Transverse colon (tissue), 4 donors: ENCODE measurements at regions not wholly inside any gene's neighbourhood (a gene's known extent, or its start where the extent isn't known, plus 50 kb on each side); places are given as distances from the start of the nearest gene placed in this dataset.

Experiments used
- DNase-seq: peaks from one replicate; pipeline ENCODE4 v3.0.0-alpha.2; 2019
- H3K27ac ChIP-seq, 4 donors: fragments of 200-600 bp; sonication (generic); 2 replicates each; pipeline ENCODE4 v1.5.1; 2016 to 2018; ENCODE audit warnings: inconsistent platforms in 4 of 4
- H3K27me3 ChIP-seq: fragments of 200-600 bp; sonication (generic); 2 replicates; pipeline ENCODE4 v1.5.1; 2017; ENCODE audit warnings: inconsistent platforms
- H3K36me3 ChIP-seq, 4 donors: fragments of 200-600 bp; sonication (generic); 2 replicates each; pipeline ENCODE4 v1.5.1; 2017 to 2019; ENCODE audit warnings: inconsistent platforms in 4 of 4
- H3K4me1 ChIP-seq, 4 donors: fragments of 200-600 bp; sonication (generic); 2 replicates each; pipeline ENCODE4 v1.5.1; 2017 to 2020; ENCODE audit warnings: inconsistent platforms in 4 of 4
- H3K4me3 ChIP-seq, 4 donors: fragments of 200-600 bp; sonication (generic); 1 replicate in 1 of 4; 2 replicates in 3 of 4; pipeline versions ENCODE4 v1.5.1 to v1.6.1; 2017 to 2019; ENCODE audit warnings: inconsistent platforms in 4 of 4
- H3K9me3 ChIP-seq, 2 donors: fragments of 200-600 bp; sonication (generic); 2 replicates each; pipeline ENCODE4 v1.5.1; 2017 to 2019; ENCODE audit warnings: inconsistent platforms in 2 of 2
- EP300 ChIP-seq: sonication (generic); formaldehyde crosslinking; IDR thresholded peaks from one replicate; pipeline ENCODE4 v1.6.1; 2017; ENCODE audit warnings: antibody characterized with exemption, low read depth
- POLR2A ChIP-seq: fragments of 450-650 bp; IDR thresholded peaks from one replicate; pipeline ENCODE4 v1.6.1; 2016; ENCODE audit warnings: antibody characterized with exemption, mild to moderate bottlenecking, moderate library complexity
- POLR2AphosphoS5 ChIP-seq, 3 donors: sonication (generic); formaldehyde crosslinking; IDR thresholded peaks; one replicate each; pipeline ENCODE4 v1.6.1; 2016; ENCODE audit warnings: antibody characterized with exemption in 3 of 3
- WGBS, 2 donors: methylation state at CpG; one replicate each; pipeline ENCODE4 v1.1.5; 2018; ENCODE audit warnings: low coverage in 1 of 2; 5-methylcytosine and 5-hydroxymethylcytosine counted together
- in situ Hi-C, 4 donors: fragments of 200-750 bp; cut with MboI; loops; one replicate each; pipeline versions ENCODE4 v1.15.0 to v1.15.1; 2017; ENCODE audit warnings: low sequenced_read_pairs in 3 of 4, low pct_ligation_motif_present in 1 of 4, low pct_unique_long_range_greater_than_20kb in 1 of 4
- intact Hi-C: fragments of 100-400 bp; cut with DNase I; formaldehyde crosslinking; loops from one replicate; pipeline ENCODE4 v1.15.1; 2023; ENCODE audit warnings: low total_unique reads
- TF ChIP-seq, protein P1 (sequence below), 5 experiments: fragments of 200-600 bp in 3 of 5; fragments of 450-650 bp in 2 of 5; sonication (generic) in 3 of 5; IDR thresholded peaks; 1 replicate in 2 of 5; 2 replicates in 3 of 5; pipeline ENCODE4 v1.5.1; 2016 to 2017; ENCODE audit warnings: antibody characterized with exemption in 5 of 5, inconsistent platforms in 3 of 5, mild to moderate bottlenecking in 2 of 5, moderate library complexity in 1 of 5

DNA sequence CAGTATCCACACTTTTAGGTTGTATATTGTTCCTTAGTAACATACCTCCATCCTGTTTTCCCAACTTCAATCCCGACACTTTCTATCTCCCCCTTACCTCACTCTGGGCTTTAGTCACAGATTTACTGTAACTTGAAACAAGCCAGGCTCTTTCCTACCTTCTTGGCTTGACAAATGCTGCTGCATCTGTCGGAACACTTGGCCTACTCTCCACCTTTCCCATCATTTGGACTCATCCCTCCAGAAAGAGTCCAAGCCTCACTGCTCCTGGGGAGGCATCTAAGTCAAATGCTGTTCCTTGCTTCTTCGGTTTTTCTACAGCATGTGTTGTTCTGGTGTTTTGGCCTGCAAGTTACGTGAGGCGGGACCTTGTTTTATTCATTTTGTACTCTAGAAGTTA is 142.4 kb downstream of the DACT1 start:
- 82 to 83% methylated on average over 2 to 5 of the region's 5 CpGs for WGBS, 2 donors

DNA sequence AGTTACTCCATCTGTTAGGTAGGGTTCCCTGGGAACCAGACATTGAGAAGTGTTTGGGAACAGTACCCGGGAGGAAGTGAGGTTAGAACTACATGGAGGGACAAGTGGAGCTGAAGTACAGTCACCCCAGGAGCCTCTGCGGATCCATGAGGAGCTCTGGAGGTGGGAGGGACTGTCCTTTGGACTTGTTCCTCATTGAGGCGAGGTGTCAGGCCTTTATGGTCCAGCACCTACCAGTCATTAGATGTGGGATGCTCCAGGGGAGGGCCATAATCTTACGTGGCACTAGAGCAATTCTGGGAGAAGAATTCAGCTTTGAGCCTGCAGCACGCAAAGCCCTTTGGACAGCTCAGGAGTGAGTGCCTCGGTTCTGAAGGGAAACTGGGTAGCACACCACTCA is 142.8 kb downstream of the DACT1 start:
- Histone ChIP-seq H3K9me3 (no peaks in the 10 kb centered on the region), H3K27me3 (no peaks in the 10 kb centered on the region), H3K4me3 (no peak overlapping the region), H3K4me1 (peaks cover 0 to 5% (median 0%) of the 10 kb centered on the region in 4 donors), H3K27ac (no peak overlapping the region), H3K36me3 (no peaks in the 10 kb centered on the region)
- intact Hi-C loops: no loop called here
- TF ChIP-seq, protein P1, sequence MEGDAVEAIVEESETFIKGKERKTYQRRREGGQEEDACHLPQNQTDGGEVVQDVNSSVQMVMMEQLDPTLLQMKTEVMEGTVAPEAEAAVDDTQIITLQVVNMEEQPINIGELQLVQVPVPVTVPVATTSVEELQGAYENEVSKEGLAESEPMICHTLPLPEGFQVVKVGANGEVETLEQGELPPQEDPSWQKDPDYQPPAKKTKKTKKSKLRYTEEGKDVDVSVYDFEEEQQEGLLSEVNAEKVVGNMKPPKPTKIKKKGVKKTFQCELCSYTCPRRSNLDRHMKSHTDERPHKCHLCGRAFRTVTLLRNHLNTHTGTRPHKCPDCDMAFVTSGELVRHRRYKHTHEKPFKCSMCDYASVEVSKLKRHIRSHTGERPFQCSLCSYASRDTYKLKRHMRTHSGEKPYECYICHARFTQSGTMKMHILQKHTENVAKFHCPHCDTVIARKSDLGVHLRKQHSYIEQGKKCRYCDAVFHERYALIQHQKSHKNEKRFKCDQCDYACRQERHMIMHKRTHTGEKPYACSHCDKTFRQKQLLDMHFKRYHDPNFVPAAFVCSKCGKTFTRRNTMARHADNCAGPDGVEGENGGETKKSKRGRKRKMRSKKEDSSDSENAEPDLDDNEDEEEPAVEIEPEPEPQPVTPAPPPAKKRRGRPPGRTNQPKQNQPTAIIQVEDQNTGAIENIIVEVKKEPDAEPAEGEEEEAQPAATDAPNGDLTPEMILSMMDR (IDR thresholded peaks at IDR 0.05): no peak
- TF ChIP-seq POLR2A (no peak), POLR2AphosphoS5 (IDR thresholded peaks at IDR 0.05) (no peak), EP300 (no peak)
- peak; percentile 37 for DNase-seq
- WGBS, 2 donors: 40 to 80% methylated on average over 1 to 6 of the region's 6 CpGs
- in situ Hi-C loops: no loop called here

More for the DNA sequence above, 142.4 kb downstream of the DACT1 start:
- TF ChIP-seq EP300 (no peak), POLR2A (no peak), POLR2AphosphoS5 (IDR thresholded peaks at IDR 0.05) (no peak)
- TF ChIP-seq, protein P1 (IDR thresholded peaks at IDR 0.05): no peak
- H3K27ac ChIP-seq: no peak overlapping the region
- H3K4me3 ChIP-seq: no peak overlapping the region
- H3K27me3 ChIP-seq: no peaks in the 10 kb centered on the region
- intact Hi-C loops: no loop called here
- in situ Hi-C loops: no loop called here
- no peaks in the 10 kb centered on the region for H3K9me3 ChIP-seq
- H3K4me1 ChIP-seq: peaks cover 0 to 5% (median 0%) of the 10 kb centered on the region in 4 donors
- DNase-seq: no peak
- H3K36me3 ChIP-seq: no peaks in the 10 kb centered on the region

DNA sequence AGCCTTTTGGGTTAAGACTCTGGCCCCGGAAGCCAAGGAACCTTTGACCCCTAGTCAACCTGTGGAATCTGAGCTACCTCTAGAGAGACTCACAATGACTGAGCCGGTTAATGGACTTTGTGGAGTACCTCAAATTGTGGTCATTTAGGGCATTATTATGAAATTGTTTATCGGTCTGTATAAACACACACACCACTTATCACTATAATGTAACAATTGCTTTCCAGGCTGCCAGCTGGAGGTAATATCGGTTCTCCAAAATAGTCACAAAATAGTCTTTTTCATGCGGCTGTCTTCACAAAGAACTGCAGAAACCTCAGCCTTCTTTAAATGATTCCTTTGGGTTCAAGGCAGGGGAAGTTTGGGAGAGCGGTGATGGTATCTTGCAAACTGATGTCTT is 144.2 kb downstream of the DACT1 start:
- TF ChIP-seq EP300 (no peak), POLR2A (no peak), POLR2AphosphoS5 (IDR thresholded peaks at IDR 0.05) (no peak)
- TF ChIP-seq, protein P1 (IDR thresholded peaks at IDR 0.05): no peak
- H3K27ac ChIP-seq: no peak overlapping the region
- intact Hi-C loops (no loop called here), in situ Hi-C loops (no loop called here)
- DNase-seq: no peak
- WGBS, 2 donors: 76 to 81% methylated on average over 5 to 6 of the region's 6 CpGs
- H3K4me3 ChIP-seq: no peak overlapping the region
- H3K36me3 ChIP-seq: no peaks in the 10 kb centered on the region
- no peaks in the 10 kb centered on the region for H3K9me3 ChIP-seq
- H3K4me1 ChIP-seq: peaks cover 0 to 5% (median 0%) of the 10 kb centered on the region in 4 donors
- H3K27me3 ChIP-seq: no peaks in the 10 kb centered on the region

DNA sequence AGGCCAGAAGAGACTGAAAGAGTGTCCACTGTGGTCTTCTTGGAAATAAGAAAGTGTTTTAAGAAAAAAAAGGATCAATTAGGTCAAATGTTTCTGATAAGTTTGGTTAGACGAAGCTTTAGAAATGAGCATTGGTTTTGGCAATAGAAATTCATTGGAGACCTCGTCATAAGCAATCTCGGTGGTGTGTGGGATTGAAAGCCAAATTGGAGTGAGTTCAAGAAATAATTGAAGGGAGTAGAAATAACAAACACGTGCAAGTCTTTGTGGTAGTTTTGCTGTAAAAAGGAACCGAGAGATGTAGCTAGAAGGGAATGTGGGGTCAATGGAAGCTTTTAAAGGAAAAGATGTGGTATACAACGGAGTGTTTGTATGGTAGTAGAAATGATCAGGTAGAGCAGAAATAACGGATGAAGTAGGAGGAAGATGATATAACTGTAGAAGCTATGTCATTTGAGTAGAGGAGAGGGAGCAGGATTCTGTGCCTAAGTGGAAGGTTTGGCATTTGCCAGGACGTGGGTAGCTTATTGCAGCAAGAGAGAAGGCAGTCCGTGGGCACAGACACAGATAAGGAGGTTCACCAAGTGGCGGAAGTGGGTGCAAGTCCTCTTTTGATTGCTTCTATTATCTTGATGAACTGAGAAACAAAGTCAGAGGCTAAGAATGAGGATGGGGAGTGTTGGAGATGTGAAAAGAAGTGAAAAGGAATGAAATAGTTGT is 146.2 kb downstream of the DACT1 start:
- no peak for TF ChIP-seq EP300
- no peak for TF ChIP-seq POLR2AphosphoS5 (IDR thresholded peaks at IDR 0.05)
- TF ChIP-seq, protein P1 (IDR thresholded peaks at IDR 0.05): no peak
- no peak for TF ChIP-seq POLR2A
- in situ Hi-C loops: no loop called here
- Histone ChIP-seq H3K4me1 (peaks cover 0 to 5% (median 0%) of the 10 kb centered on the region in 4 donors), H3K27me3 (no peaks in the 10 kb centered on the region), H3K27ac (no peak overlapping the region), H3K36me3 (no peaks in the 10 kb centered on the region), H3K9me3 (no peaks in the 10 kb centered on the region), H3K4me3 (no peak overlapping the region)
- WGBS, 2 donors: 72 to 76% methylated on average over 10 of the region's 10 CpGs
- DNase-seq: no peak
- intact Hi-C loops: no loop called here
